Stimulated activated CD4-positive, alpha-beta T cell treated with anti-CD3 and anti-CD28 coated beads, TNF-alpha, amount 100 ng/mL, for 24 hours (primary cell): ENCODE measurements at regions not wholly inside any gene's neighbourhood (a gene's known extent, or its start where the extent isn't known, plus 50 kb on each side); places are given as distances from the start of the nearest gene placed in this dataset.
"Not testable (repeated sequence)": the region's sequence is repeated elsewhere in the genome, so short reads cannot be mapped to it uniquely, and the experiment has no call there.

Experiments used
- DNase-seq, 3 experiments: peaks; one replicate each; pipeline ENCODE4 v3.0.0-alpha.2; 2020; ENCODE audit warnings: low read depth in 3 of 3

DNA sequence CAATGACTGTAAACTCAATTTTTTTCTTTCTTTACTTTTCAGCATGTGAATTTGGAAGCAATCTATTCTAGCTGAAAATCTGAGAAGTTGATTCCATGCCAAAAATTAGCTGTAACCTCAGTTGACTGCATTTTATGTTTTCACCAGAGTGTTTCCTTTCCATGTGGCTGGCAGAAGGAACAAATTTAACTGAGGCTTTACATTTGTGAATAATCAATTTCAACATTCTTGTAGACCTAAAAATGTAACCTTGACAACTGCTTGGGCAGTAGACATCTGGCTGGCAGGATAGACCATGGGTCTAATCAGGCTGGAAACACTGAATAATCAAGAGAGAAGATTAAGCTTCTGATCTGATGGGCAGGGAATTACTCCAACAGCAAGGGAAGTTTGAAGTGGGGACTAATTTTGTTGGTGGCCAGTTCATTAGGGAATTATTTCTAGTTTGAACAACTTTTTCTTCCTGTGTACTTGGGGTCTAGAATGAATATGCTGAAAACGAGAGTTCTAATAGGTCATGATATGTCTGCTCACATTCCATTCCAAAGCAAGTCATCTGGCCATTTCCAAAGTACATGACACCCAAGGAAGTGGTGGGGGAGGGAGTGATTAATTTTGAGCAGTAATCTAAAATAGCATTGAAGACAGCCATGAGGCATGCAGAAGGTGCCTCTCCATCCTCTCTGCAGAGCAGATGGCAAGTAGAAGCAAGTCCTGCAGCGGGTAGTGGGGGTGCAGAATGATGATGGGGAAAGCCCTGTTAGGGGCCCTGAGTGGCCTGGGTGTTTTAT, 68.2 kb downstream of the ATP23 start:
- DNase-seq = no peak

DNA sequence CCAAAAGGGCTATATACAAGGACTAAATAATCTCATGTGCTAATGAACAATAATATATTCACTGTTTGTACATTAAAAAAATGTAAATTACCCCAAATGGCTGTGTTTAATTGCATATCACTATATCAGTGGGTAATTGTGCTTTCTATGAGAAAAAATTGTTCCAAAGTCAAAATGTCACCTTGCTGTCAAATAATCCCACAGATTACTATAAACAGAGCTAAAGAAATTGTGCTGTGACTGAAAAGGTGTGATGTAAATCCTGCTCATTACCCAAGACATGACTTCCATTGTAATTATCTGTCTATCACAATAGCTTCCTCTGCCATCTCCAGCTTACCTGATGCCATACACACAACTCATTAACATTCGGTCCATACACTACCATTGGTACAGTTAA, 70.3 kb downstream of the ATP23 start:
- no peak for DNase-seq

DNA sequence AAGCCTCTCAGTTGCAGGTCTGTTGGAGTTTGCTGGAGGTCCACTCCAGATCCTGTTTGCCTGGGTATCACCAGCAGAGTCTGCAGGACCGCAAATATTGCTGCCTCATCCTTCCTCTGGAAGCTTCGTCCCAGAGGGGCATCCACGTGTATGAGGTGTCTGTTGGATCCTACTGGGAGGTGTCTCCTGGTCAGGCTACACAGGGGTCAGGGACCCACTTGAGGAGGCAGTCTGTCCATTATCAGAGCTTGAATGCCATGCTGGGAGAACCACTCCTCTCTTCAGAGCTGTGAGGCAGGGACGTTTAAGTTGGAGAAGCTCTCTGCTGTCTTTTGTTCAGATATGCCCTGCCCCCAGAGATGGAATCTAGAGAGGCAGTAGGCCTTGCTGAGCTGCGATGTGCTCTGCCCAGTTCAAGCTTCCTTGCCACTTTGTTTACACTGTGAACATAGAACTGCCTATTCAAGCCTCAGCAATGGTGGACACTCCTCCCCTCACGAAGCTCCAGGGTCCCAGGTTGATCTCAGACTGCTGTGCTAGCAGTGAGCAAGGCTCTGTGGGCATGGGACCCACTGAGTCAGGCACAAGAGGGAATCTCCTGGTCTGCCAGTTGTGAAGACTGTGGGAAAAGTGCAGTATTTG, 81.1 kb downstream of the ATP23 start:
- DNase-seq = not testable (repeated sequence)

DNA sequence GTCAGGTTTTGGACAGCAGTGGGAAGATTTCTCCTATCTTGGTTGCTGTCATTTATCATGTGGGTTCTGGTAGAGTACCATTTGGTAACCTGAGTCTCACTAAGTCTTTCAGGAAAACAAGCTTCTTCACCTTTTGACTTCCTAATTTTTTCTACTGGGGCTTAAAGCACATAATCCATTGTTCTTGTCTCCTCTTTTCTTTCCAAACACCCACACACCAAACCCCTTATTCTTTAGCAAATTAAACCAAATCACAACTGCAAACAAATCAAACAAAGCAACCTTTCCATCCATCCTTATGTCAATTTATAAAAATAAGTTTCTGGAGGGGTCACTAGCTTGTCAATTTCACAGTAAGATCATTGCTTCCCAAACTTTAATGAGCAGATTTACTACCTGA, 84.1 kb downstream of the ATP23 start:
- no peak for DNase-seq

DNA sequence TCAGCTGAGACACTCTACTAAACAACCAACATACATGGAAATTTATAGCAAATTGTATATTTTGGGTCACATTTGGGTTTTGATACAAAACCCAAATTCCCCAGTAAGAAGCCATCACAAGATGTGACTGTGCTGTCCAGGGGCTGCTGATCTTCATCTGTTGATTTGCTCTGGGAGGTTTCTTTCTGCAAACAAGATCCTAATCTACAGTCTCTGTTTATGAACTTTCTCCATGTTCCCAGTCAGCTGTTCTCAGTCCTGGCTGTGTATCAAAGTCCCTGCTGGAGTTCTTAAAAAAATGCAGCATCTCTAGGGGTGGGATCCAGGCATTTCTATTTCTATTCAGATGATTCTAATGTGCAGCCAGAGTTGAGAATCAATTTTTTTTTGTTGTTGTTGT, 85.1 kb downstream of the ATP23 start:
- DNase-seq = no peak

DNA sequence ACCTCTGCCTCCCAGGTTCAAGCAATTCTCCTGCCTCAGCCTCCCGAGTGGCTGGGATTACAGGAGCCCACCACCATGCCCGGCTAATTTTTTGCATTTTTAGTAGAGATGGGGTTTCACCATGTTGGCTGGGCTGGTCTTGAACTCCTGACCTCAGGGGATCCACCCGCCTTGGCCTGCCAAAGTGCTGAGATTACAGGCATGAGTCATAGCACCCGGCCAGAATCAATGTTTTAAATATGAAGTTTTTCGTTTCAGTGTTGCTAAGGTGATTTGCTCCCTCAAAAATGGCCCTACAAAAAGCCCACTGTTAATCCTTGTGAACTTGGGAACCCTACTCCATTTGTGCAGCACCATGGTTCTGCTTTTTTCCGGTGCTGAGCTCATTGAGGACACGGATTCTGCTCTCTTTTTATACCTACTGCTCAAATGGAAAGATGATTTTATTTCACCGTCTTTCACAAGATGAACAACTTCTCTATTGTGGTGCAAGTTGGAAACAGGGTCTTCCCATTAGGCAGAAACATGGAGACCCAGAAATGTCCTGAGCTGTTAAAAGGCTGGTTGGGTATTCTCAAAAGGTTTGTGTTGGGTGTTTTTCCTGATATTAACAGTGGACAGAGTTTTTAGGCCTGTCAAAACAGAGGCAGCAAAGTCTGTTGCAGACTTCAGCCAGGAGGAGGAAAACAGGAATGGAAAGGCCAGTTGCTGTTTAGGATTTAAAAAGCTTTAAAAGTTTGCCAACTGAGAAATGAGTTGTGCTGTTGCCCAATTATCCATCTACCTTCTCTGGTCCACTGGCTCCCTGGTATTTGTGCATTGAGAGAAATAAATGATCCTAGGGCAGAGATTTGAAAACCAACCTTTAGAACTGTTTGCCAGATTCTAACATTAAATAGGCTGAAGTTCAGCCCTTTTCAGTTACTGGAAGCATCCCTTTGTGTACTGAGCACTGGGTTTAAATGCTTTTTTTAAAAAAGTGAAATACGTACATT, 85.8 kb downstream of the ATP23 start:
- no peak for DNase-seq

DNA sequence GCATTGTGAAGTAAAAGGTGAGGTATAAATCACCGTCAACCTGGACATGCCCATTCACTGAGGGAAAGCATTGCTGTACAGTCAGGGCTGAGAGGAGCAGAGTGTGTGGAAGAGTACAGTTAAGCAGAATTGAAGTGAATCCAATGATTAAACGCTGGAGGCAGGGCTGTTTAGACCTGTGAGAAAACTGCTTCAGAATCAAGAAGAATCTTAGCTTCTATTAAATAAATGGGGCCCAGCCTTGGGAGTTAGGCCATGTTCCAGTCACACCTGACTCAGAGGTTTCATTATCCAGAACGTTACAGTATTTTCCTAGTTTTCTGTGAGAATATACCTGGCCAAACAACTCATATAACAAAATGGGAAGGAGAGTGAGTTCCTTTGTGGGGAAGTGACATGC, 86.9 kb downstream of the ATP23 start:
- DNase-seq = no peak

DNA sequence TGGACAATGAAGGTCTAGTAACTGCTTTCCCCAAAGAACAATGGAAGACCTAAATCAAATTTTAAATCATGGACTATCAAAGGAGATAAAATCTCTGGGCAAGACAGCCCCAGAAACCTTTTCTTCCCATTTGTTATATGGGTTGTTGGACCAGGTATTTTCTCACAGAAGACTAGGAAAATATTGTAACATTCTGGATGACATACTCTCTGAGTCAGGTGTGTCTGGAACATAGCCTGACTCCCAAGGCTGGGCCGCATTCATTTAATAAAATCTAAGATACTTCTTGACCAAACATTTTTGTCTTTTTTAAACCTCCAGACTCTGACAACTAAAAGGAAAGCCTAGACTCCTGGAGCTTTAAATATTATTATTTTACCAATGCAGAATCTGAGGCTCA, 87.9 kb downstream of the ATP23 start:
- DNase-seq = no peak

DNA sequence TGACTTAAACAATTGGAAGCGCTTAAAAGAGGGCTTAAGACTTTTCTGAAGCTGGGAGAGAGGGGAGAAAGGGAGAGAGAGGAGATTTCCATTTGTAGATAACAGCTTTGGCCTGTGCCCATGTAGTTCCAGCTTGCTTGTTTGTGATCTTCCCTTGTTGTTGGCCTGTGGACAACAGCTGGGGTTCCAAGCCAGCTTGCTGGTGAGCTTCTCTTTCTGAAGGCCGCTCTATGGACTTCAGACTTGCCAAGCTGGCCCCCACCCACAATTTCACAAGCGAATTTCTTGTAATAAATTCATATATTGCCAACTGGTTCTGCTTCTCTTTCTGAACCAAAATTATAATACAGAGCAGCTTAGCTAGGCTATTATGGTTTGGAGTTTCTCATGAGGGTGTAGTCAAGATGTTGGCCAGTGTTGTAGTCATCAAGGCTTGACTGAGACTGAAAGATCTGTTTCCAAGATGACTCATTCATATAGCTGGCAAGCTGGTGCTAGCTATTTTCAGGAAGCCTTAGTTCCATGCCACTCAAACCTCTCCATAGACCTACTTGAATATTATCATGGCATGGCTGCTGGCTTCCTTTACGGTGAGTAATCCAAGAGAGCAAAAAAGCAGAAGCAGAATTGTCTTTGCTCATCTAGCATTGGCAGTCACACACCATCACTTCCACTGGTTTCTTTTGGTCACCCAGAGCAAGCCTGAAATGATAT, 89.4 kb downstream of the ATP23 start:
- no peak for DNase-seq

DNA sequence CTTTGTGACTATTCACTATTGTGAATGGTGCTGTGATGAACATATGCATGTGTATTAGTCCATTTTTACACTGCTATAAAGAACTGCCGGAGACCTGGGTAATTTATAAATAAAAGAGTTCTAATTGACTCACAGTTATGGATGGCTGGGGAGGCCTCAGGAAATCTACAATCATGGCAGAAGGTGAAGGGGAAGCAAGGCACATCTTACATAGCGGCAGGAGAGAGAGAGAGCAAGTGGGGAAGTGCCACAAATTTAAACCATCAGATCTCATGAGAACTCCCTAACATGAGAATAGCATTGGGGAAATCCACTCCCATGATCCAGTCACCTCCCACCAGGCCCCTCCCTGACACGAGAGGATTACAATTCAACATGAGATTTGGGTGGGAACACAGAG, 90.8 kb downstream of the ATP23 start:
- DNase-seq = no peak

DNA sequence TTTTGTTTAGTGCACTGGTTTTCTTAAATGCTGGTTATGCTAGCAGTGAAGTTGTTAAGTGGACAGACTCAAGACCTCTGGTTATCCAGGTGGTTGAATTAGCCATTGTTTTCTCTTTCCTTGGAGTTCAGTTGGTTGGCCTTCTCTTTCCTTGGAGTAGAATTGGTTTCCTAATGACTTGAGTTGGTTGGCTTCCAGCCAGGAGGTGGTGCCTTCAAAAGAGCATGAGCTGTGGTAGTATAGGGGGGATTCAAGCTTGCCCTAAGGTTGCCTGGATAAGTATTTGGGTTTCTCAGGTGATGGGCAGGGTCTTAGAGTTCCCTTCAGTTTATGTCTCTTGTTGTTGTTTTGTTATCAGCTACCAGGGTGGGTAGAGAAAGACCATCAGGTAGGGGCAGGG, 92.5 kb downstream of the ATP23 start:
- no peak for DNase-seq

DNA sequence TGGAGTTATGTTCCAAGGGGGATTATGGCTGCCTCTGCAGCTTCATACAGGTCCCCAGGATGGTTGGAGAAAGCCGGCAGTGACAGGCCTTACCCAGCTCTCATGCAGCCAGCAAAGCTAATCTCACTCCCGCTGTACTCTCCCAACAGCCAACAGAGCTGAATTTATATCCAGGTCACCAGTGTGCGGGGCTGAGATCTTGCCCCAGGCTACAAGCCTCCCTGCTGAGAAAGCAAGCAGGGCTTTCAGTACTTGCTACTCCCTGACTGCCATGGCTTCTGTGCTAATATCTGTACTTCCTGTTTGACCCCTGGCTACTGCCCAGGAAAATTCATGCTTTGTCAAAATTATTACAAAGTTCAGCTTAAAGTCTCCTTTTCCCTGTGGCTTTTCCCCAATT, 92.9 kb downstream of the ATP23 start:
- DNase-seq = no peak

DNA sequence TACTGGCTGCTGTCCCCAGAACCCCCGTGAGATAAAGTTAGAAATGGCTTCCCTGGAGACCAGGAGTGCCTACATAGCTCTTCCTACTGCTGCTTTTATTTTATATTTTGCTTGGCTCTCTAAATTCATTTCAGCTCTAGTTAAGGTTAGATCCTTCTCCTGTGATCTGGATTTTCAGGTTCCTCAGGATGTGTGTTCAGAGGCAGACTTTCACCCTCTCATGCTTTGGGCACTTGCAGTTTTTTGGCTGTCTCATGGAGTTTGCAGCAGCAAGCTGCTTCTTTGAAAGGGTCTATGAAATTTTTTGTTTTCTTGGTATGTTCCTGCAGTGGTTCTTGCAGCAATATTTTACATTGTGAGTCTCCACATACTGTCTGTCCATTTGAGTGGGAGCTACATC, 93.3 kb downstream of the ATP23 start:
- no peak for DNase-seq

DNA sequence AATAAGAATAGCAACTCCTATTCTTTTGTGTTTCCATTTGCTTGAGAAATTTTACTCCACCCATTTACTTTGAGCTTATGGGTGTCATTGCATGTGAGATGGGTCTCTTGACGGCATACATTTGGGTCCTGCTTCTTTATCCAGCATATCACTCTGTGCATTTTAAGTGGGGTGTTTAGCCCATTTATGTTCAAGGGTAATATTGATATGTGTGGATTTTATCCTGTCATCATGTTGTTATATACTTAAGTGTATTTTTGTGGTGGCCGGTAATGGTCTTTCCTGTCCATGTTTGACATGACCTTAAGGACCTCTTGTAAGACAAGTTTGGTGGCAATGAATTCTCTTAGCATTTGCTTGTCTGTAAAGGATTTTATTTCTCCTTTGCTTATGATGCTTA, 100.1 kb downstream of the ATP23 start:
- DNase-seq = no peak

DNA sequence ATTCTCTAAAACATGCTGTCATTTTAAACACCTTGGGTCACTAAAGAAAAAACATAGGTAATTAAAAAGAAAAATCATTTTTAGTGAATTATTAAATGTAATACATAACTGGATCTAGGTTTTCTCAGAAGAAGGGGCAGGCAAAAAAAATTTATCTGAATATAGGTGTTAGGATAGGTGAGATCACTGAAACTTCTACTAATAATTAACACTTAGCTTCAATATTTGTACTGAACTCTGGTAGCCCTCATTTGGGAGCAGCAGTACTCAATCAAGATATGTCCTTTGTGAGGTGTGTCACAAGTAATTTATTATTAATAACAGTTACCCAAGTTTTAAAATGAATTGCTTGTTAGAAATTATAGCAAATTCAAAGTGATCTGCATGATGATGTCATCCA, 103.6 kb downstream of the ATP23 start:
- DNase-seq = no peak

DNA sequence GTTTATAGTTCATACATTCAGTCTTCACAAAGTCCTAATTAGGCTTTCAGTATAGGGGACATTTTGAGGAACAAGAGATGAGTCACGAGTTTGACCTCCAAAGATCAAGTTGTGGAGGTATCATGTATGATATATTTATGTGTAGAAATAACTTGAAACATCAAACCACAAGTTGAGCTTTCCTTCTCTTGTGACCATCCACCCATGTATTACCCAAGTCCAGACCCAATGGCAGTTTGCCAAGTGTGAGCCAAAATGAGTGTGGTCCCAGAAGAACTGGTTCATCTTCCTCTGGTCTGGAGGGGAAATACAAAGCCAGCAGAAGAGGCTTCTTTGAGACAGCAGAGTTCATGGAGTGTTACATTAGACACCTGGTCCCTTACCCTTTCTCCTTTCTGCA, 104.9 kb downstream of the ATP23 start:
- no peak for DNase-seq

DNA sequence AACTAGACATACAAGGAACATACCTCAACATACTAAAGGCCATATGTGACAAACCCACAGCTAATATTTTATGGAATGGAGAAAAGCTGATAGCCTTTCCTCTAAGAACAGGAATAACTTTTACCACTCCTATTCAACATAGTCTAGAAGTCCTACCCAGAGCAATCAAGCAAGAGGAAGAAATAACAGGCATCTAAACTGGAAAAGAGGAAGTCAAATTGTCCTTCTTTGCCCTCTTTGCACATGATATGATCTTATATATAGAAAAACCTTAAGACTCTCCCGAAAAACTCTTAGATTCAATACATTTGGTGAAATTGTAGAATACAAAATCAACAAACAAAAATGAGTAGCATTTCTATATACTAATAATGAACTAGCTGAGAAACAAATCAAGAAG, 110.0 kb downstream of the ATP23 start:
- DNase-seq = no peak

DNA sequence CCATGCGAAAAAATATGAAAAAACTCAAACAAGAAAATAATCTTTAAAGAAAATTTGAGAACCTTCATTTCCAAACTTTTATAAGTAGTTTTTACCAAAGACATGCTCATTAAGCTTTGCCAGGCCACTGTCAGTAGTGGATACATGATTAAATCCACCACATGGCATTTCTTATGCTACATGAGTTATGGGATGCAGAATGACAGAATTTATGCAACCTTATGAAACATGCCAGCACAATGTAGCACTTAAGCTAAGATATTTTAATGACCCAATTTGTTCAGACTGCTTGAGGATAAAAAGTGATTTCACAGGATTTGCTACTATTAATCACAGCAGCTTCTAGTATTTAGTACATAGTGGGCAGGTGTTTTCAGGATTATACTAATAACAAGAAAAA, 123.3 kb downstream of the ATP23 start:
- no peak for DNase-seq

DNA sequence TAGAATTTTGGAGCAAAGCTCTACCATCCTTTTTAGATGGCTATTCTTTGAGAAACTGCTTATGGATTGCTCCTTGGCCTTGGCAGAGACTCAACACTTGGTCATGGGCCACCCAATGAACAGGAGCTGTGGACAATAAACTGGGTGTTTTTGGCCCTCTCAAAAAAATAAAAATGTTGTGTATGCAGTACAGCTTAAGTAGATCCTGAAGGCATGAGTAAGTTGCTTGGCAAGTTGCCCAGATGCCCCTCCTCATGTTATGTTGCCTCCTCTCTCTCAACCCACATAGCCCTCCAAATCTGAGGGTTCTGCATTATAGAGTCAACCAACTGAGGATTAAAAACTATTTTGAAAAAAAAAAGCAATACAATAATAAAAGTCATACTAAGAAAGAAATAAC, 124.9 kb downstream of the ATP23 start:
- no peak for DNase-seq

DNA sequence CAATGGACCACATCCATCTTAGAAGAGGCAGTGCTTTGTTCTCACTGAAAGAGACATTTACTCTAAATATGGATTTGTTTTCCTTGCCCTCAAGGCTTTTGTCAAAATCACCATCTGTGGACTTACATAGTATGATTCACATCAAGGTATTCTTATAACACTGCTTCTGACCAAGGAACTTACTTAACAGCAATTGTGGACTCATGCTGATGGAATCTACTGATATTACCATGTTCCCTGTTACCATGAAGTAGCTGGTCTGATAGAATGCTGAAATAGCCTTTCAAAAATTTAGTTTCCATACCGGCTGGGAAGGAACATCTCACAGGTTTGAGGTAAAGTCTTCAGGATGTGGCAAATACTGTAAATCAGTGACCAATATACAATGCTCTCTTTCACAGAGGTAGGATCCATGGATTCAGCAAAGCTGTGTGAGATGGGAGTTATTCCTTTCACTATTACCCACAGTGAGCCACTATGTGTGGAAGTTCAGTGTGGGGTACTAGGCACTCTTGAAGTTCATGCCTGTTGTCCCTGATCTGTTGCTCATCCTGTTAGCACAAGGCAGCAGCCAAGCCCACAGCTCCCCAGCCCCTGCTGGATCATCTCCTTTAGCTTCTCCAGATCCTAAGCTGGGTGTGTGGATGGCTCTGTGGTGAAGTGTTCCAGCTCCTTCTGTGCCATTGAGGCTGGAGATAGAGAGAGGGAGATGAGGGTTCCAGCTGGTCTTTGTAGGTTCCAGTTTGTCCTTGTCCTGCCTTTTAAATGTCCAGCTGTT, 126.4 kb downstream of the ATP23 start:
- no peak for DNase-seq

DNA sequence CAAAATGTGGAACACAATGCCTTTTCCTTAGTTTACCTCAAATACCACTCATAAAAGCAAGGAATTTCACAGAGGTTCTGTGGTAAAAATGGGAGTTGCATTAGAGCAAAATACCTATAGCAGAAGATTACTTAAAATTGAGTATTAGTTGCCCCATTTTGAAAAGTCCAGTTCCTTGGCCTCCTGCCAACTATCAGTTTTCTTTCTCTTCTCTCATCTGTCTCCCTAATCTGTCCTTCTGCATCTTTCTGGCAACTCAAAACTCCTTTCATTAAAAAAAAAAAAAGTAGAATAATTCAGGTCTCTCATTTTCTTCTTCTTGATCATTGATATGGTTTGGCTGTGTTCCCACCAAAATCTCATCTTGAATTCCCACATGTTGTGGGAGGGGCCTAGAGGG, 127.3 kb downstream of the ATP23 start:
- no peak for DNase-seq
